ENCODE measurements at regions not wholly inside any gene's neighbourhood (a gene's known extent, or its start where the extent isn't known, plus 50 kb on each side); places are given as distances from the start of the nearest gene placed in this dataset.

GRCh38 chr2:105150231-105150630 lies 91.3 kb upstream of the GPR45 start:
- no peak for DNase-seq (ENCODE audit: low spot score)

GRCh38 chr2:105154119-105154818 lies 87.3 kb upstream of the GPR45 start:
- no peak for DNase-seq (ENCODE audit: low spot score)

- DNase-seq (ENCODE audit: low spot score), result no peak
These were observed 85.4 kb upstream of the GPR45 start for GRCh38 chr2:105156166-105156565.

- no peak for DNase-seq (ENCODE audit: low spot score)
These were observed 83.5 kb upstream of the GPR45 start for GRCh38 chr2:105158002-105158401.

GRCh38 chr2:105166688-105167087 lies 74.9 kb upstream of the GPR45 start:
- no peak for DNase-seq (ENCODE audit: low spot score)

- no peak for DNase-seq (ENCODE audit: low spot score)
These were observed 73.0 kb upstream of the GPR45 start for GRCh38 chr2:105168543-105168942.

GRCh38 chr2:105175231-105175630 lies 66.3 kb upstream of the GPR45 start:
- no peak for DNase-seq (ENCODE audit: low spot score)

GRCh38 chr2:105176429-105176828 lies 65.1 kb upstream of the GPR45 start:
- DNase-seq (ENCODE audit: low spot score), result no peak

- no peak for DNase-seq (ENCODE audit: low spot score)
These were observed 64.5 kb upstream of the GPR45 start for GRCh38 chr2:105177008-105177407.

- no peak for DNase-seq (ENCODE audit: low spot score)
These were observed 63.8 kb upstream of the GPR45 start for GRCh38 chr2:105177536-105178254.

- peak; percentile 24 for DNase-seq (ENCODE audit: low spot score)
These were observed 61.8 kb upstream of the GPR45 start for GRCh38 chr2:105179469-105180372.

- no peak for DNase-seq (ENCODE audit: low spot score)
These were observed 61.0 kb upstream of the GPR45 start for GRCh38 chr2:105180491-105180972.

GRCh38 chr2:105181282-105181681 lies 60.3 kb upstream of the GPR45 start:
- DNase-seq (ENCODE audit: low spot score), result no peak

- DNase-seq (ENCODE audit: low spot score), result no peak
These were observed 57.8 kb upstream of the GPR45 start for GRCh38 chr2:105183555-105184323.

- DNase-seq (ENCODE audit: low spot score), result no peak
These were observed 57.1 kb upstream of the GPR45 start for GRCh38 chr2:105184420-105184819.

- no peak for DNase-seq (ENCODE audit: low spot score)
These were observed 54.5 kb upstream of the GPR45 start for GRCh38 chr2:105186967-105187498.

- no peak for DNase-seq (ENCODE audit: low spot score)
These were observed 54.0 kb upstream of the GPR45 start for GRCh38 chr2:105187531-105187930.

GRCh38 chr2:105188343-105188742 lies 53.2 kb upstream of the GPR45 start:
- no peak for DNase-seq (ENCODE audit: low spot score)
